ENCODE measurements at regions not wholly inside any gene's neighbourhood (a gene's known extent, or its start where the extent isn't known, plus 50 kb on each side); places are given as distances from the start of the nearest gene placed in this dataset.

GRCh38 chr16:61306204-61306603, 730.0 kb downstream of the CDH8 start:
- H3K36me3 ChIP-seq (ENCODE audit: low read depth, low read length) = no peaks in the 10 kb centered on the region
- H3K4me3 ChIP-seq (ENCODE audit: low read length) = no peak overlapping the region
- no peak overlapping the region for H2AFZ ChIP-seq (ENCODE audit: low read length)
- no peaks in the 10 kb centered on the region for H3K9me3 ChIP-seq (ENCODE audit: low read length)
- H3K9ac ChIP-seq (ENCODE audit: low read length) = no peak overlapping the region
- no peak for ATAC-seq
- DNase-seq = no peak
- no peaks in the 10 kb centered on the region for H3K4me1 ChIP-seq (ENCODE audit: insufficient read depth, low read length)
- no peak for TF ChIP-seq EZH2phosphoT487 (IDR thresholded peaks at IDR 0.05; ENCODE audit: borderline replicate concordance, low read length)
- TF ChIP-seq EZH2 (IDR thresholded peaks at IDR 0.05; ENCODE audit: low read length, unreplicated experiment) = no peak
- no peak for TF ChIP-seq CTCF (conservative IDR thresholded peaks at IDR 0.05; ENCODE audit: low read depth, low read length)
- CTCF ChIA-PET = no interaction called here
- H3K9me2 ChIP-seq (replicated peaks; ENCODE audit: low read length) = no peaks in the 10 kb centered on the region
- POLR2A ChIA-PET (ENCODE audit: unreplicated experiment) = no interaction called here
- H3K27ac ChIP-seq (ENCODE audit: low read length) = no peak overlapping the region
- H3F3A ChIP-seq (ENCODE audit: low read length, unreplicated experiment) = no peaks in the 10 kb centered on the region
- no TSS peak for BruUV-seq (replicated peaks)
- intact Hi-C loops (cut with micrococcal nuclease) = no loop called here
- no peaks in the 10 kb centered on the region for H4K20me1 ChIP-seq (ENCODE audit: low read length)
- H3K4me2 ChIP-seq (ENCODE audit: low read length) = no peak overlapping the region
- H3K27me3 ChIP-seq (ENCODE audit: low read length) = no peaks in the 10 kb centered on the region
- no peaks in the 10 kb centered on the region for H3K79me2 ChIP-seq (ENCODE audit: low read length)

- no peaks in the 10 kb centered on the region for H3F3A ChIP-seq (ENCODE audit: low read length, unreplicated experiment)
- DNase-seq (no peak), ATAC-seq (no peak)
- H3K4me2 ChIP-seq (ENCODE audit: low read length) = no peak overlapping the region
- no peaks in the 10 kb centered on the region for H3K79me2 ChIP-seq (ENCODE audit: low read length)
- no peaks in the 10 kb centered on the region for H3K9me3 ChIP-seq (ENCODE audit: low read length)
- H3K4me3 ChIP-seq (ENCODE audit: low read length) = no peak overlapping the region
- ChIA-PET CTCF (no interaction called here), POLR2A (ENCODE audit: unreplicated experiment) (no interaction called here)
- intact Hi-C loops (cut with micrococcal nuclease) = no loop called here
- no peak overlapping the region for H2AFZ ChIP-seq (ENCODE audit: low read length)
- TF ChIP-seq EZH2phosphoT487 (IDR thresholded peaks at IDR 0.05; ENCODE audit: borderline replicate concordance, low read length) (no peak), CTCF (conservative IDR thresholded peaks at IDR 0.05; ENCODE audit: low read depth, low read length) (no peak), EZH2 (IDR thresholded peaks at IDR 0.05; ENCODE audit: low read length, unreplicated experiment) (no peak)
- H3K4me1 ChIP-seq (ENCODE audit: insufficient read depth, low read length) = no peaks in the 10 kb centered on the region
- no peaks in the 10 kb centered on the region for H3K9me2 ChIP-seq (replicated peaks; ENCODE audit: low read length)
- H4K20me1 ChIP-seq (ENCODE audit: low read length) = no peaks in the 10 kb centered on the region
- H3K27me3 ChIP-seq (ENCODE audit: low read length) = no peaks in the 10 kb centered on the region
- no peaks in the 10 kb centered on the region for H3K36me3 ChIP-seq (ENCODE audit: low read depth, low read length)
- H3K27ac ChIP-seq (ENCODE audit: low read length) = no peak overlapping the region
- no TSS peak for BruUV-seq (replicated peaks)
- no peak overlapping the region for H3K9ac ChIP-seq (ENCODE audit: low read length)
Observed at GRCh38 chr16:61296814-61297213, 739.4 kb downstream of the CDH8 start.

- H3K9ac ChIP-seq (ENCODE audit: low read length) = no peak overlapping the region
- H3K9me2 ChIP-seq (replicated peaks; ENCODE audit: low read length) = no peaks in the 10 kb centered on the region
- H3K4me2 ChIP-seq (ENCODE audit: low read length) = no peak overlapping the region
- ChIA-PET POLR2A (ENCODE audit: unreplicated experiment) (no interaction called here), CTCF (no interaction called here)
- H3F3A ChIP-seq (ENCODE audit: low read length, unreplicated experiment) = no peaks in the 10 kb centered on the region
- H3K4me3 ChIP-seq (ENCODE audit: low read length) = no peak overlapping the region
- no peak for DNase-seq
- H3K9me3 ChIP-seq (ENCODE audit: low read length) = no peaks in the 10 kb centered on the region
- ATAC-seq = no peak
- H3K27ac ChIP-seq (ENCODE audit: low read length) = no peak overlapping the region
- no peaks in the 10 kb centered on the region for H3K36me3 ChIP-seq (ENCODE audit: low read depth, low read length)
- no peak overlapping the region for H2AFZ ChIP-seq (ENCODE audit: low read length)
- H4K20me1 ChIP-seq (ENCODE audit: low read length) = no peaks in the 10 kb centered on the region
- no TSS peak for BruUV-seq (replicated peaks)
- TF ChIP-seq EZH2 (IDR thresholded peaks at IDR 0.05; ENCODE audit: low read length, unreplicated experiment) (no peak), EZH2phosphoT487 (IDR thresholded peaks at IDR 0.05; ENCODE audit: borderline replicate concordance, low read length) (no peak), CTCF (conservative IDR thresholded peaks at IDR 0.05; ENCODE audit: low read depth, low read length) (no peak)
- H3K27me3 ChIP-seq (ENCODE audit: low read length) = no peaks in the 10 kb centered on the region
- H3K4me1 ChIP-seq (ENCODE audit: insufficient read depth, low read length) = no peaks in the 10 kb centered on the region
- H3K79me2 ChIP-seq (ENCODE audit: low read length) = no peaks in the 10 kb centered on the region
- intact Hi-C loops (cut with micrococcal nuclease) = no loop called here
Observed at GRCh38 chr16:61296305-61296704, 739.9 kb downstream of the CDH8 start.

All from PC-3 (cell line).